GM21390 (cell line): ENCODE measurements at regions not wholly inside any gene's neighbourhood (a gene's known extent, or its start where the extent isn't known, plus 50 kb on each side); places are given as distances from the start of the nearest gene placed in this dataset.

Experiments used
- ATAC-seq: cut with Tn5 transposase; IDR thresholded peaks from one replicate; pipeline ENCODE4 v1.9.1; 2021; ENCODE audit not compliant: unreplicated experiment

GRCh38 chr5:66538531-66538930 is 57.7 kb upstream of the MAST4 start:
- no peak for ATAC-seq

- no peak for ATAC-seq
These were observed 56.1 kb upstream of the MAST4 start for GRCh38 chr5:66540078-66540477.

- ATAC-seq: no peak
These were observed 53.5 kb upstream of the MAST4 start for GRCh38 chr5:66542711-66543110.
